HL-60 (cell line): ENCODE measurements at regions not wholly inside any gene's neighbourhood (a gene's known extent, or its start where the extent isn't known, plus 50 kb on each side); places are given as distances from the start of the nearest gene placed in this dataset.

ENCODE experiments used
- DNase-seq, 2 experiments: peaks; one replicate each; pipeline ENCODE4 v3.0.0-alpha.2; 2010 to 2020; ENCODE audit warnings: low read depth in 1 of 2, low spot score in 1 of 2
- H3K27ac ChIP-seq: fragments of 250-450 bp; sonication (Bioruptor Pico); replicated peaks from 2 replicates; pipeline ENCODE4 v1.5.1; 2020; ENCODE audit warnings: mild to moderate bottlenecking, moderate library complexity
- H3K27me3 ChIP-seq: fragments of 250-450 bp; sonication (Bioruptor Pico); 2 replicates; pipeline ENCODE4 v1.5.1; 2021; ENCODE audit warnings: mild to moderate bottlenecking, moderate library complexity; ENCODE audit not compliant: insufficient read depth, poor library complexity, severe bottlenecking
- H3K4me3 ChIP-seq: replicated peaks from 2 replicates; pipeline ENCODE4 v1.5.1; 2011; ENCODE audit warnings: mild to moderate bottlenecking, control low read depth, low read length; ENCODE audit not compliant: insufficient read depth
- CTCF ChIP-seq: IDR thresholded peaks from one replicate; pipeline ENCODE4 v1.5.1; 2011; ENCODE audit warnings: low read length, control low read depth, inconsistent platforms; ENCODE audit not compliant: insufficient read depth
- GABPA ChIP-seq: IDR thresholded peaks from 2 replicates; pipeline ENCODE4 v1.6.1; 2012; ENCODE audit warnings: low read depth
- POLR2AphosphoS5 ChIP-seq: IDR thresholded peaks from 2 replicates; pipeline ENCODE4 v1.6.1; 2012; ENCODE audit warnings: low read depth
- REST ChIP-seq: IDR thresholded peaks from 2 replicates; pipeline ENCODE4 v1.6.1; 2012; ENCODE audit warnings: low read depth; ENCODE audit not compliant: insufficient replicate concordance
- SPI1 ChIP-seq: IDR thresholded peaks from 2 replicates; pipeline ENCODE4 v1.6.1; 2012; ENCODE audit warnings: low read depth, mild to moderate bottlenecking, borderline replicate concordance

DNA sequence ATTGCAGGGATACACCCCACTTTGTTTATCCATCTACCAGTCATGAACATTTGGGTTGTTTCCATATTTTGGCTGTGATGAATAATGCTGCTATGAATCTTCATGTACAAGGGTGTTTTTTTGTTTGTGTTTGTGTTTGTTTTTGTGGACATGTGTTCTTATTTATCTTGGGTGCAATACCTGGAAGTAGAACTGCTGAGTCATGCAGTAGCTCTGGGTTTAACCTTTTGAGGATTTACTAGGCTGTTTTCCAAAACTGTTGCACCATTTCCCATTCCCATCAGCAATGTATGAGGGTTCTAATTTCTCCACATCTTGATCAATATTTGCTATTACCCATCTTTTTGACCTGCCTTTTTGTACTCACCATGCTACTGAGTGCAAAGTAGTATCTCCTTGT, 140.0 kb upstream of the CYP1B1 start:
- Histone ChIP-seq H3K4me3 (no peak overlapping the region), H3K27ac (no peak overlapping the region), H3K27me3 (no peaks in the 10 kb centered on the region)
- TF ChIP-seq GABPA (no peak), SPI1 (no peak), CTCF (no peak)
- DNase-seq = no peak

DNA sequence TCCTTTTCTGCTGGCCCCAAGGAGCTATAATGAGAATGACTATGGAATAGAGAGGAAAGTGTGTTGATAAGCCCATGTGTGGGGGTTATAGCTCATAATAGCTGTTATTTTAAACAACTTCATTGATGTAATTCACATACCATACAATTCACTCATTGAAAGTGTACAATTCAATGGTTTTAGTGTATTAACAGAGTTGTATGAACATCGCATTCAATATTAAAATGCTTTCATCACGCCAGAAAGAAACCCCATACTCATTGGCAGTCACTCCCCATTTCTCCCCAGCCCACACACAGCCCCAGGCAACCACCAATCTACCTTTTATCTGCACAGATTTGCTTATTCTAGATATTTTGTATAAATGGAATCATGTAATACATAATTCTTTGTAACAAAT, 139.6 kb upstream of the CYP1B1 start:
- no peak for DNase-seq
- TF ChIP-seq GABPA (no peak), POLR2AphosphoS5 (no peak)
- Histone ChIP-seq H3K4me3 (no peak overlapping the region), H3K27ac (no peak overlapping the region), H3K27me3 (no peaks in the 10 kb centered on the region)

GRCh38 chr2:38214209-38214717, 138.3 kb upstream of the CYP1B1 start:
- TF ChIP-seq SPI1 (no peak), GABPA (no peak), POLR2AphosphoS5 (no peak), CTCF (no peak), REST (no peak)
- DNase-seq = no peak
- no peaks in the 10 kb centered on the region for H3K27me3 ChIP-seq
- no peak overlapping the region for H3K27ac ChIP-seq
- H3K4me3 ChIP-seq = no peak overlapping the region

- TF ChIP-seq GABPA = no peak
- TF ChIP-seq SPI1 = no peak
- TF ChIP-seq REST = no peak
- no peak for TF ChIP-seq POLR2AphosphoS5
- no peak for TF ChIP-seq CTCF
- no peak overlapping the region for H3K27ac ChIP-seq
- H3K4me3 ChIP-seq = no peak overlapping the region
- no peak for DNase-seq
- H3K27me3 ChIP-seq = no peaks in the 10 kb centered on the region
Measured at GRCh38 chr2:38213619-38214167, 137.7 kb upstream of the CYP1B1 start.
